Loucy (cell line): ENCODE measurements at regions not wholly inside any gene's neighbourhood (a gene's known extent, or its start where the extent isn't known, plus 50 kb on each side); places are given as distances from the start of the nearest gene placed in this dataset.

Experiments
- H2AFZ ChIP-seq: fragments of 200-600 bp; sonication (generic); 2 replicates; pipeline ENCODE4 v1.6.0; 2016; ENCODE audit warnings: antibody characterized with exemption, mild to moderate bottlenecking, low read length, moderate library complexity
- H3F3A ChIP-seq: fragments of 200-600 bp; 2 replicates; pipeline ENCODE4 v1.6.0; 2016; ENCODE audit warnings: antibody characterized with exemption, low read depth, mild to moderate bottlenecking
- H3K27me3 ChIP-seq: fragments of 200-600 bp; sonication (generic); 2 replicates; pipeline ENCODE4 v1.6.1; 2014; ENCODE audit warnings: low read length, mild to moderate bottlenecking; ENCODE audit not compliant: insufficient read depth, poor library complexity, severe bottlenecking
- H3K36me3 ChIP-seq: fragments of 200-600 bp; sonication (generic); 2 replicates; pipeline ENCODE4 v1.6.1; 2016; ENCODE audit warnings: low read length; ENCODE audit not compliant: insufficient read depth
- H3K4me1 ChIP-seq: fragments of 200-600 bp; sonication (generic); 2 replicates; pipeline ENCODE4 v1.5.1; 2014; ENCODE audit warnings: low read length, mild to moderate bottlenecking; ENCODE audit not compliant: insufficient read depth, poor library complexity, severe bottlenecking
- H3K4me2 ChIP-seq: fragments of 200-600 bp; sonication (generic); 2 replicates; pipeline ENCODE4 v1.6.0; 2014; ENCODE audit warnings: antibody characterized with exemption, low read length, low read depth, mild to moderate bottlenecking; ENCODE audit not compliant: poor library complexity, severe bottlenecking
- H3K4me3 ChIP-seq: fragments of 200-600 bp; sonication (generic); 2 replicates; pipeline ENCODE4 v1.5.1; 2014; ENCODE audit warnings: low read length, mild to moderate bottlenecking, mixed read lengths; ENCODE audit not compliant: poor library complexity, severe bottlenecking
- H3K79me2 ChIP-seq: fragments of 200-600 bp; sonication (generic); 2 replicates; pipeline ENCODE4 v1.6.1; 2014; ENCODE audit warnings: low read length; ENCODE audit not compliant: insufficient read depth
- H3K9ac ChIP-seq: fragments of 200-600 bp; sonication (generic); 2 replicates; pipeline ENCODE4 v1.6.0; 2014; ENCODE audit warnings: mild to moderate bottlenecking, low read depth, low read length, moderate library complexity; ENCODE audit not compliant: poor library complexity, severe bottlenecking
- H3K9me2 ChIP-seq: fragments of 200-600 bp; sonication (generic); replicated peaks from 2 replicates; pipeline ENCODE4 v1.6.1; 2016; ENCODE audit warnings: low read depth, low read length, mixed read lengths
- H3K9me3 ChIP-seq: fragments of 200-600 bp; sonication (generic); 2 replicates; pipeline ENCODE4 v1.6.1; 2014; ENCODE audit warnings: mild to moderate bottlenecking, antibody characterized with exemption, low read length, low read depth; ENCODE audit not compliant: insufficient read depth
- H4K20me1 ChIP-seq: fragments of 200-600 bp; sonication (generic); 2 replicates; pipeline ENCODE4 v1.6.0; 2014; ENCODE audit warnings: antibody characterized with exemption, low read length, mild to moderate bottlenecking; ENCODE audit not compliant: insufficient read depth, poor library complexity, severe bottlenecking
- CTCF ChIP-seq: fragments of 200-600 bp; sonication (generic); conservative IDR thresholded peaks from 2 replicates; pipeline ENCODE4 v1.5.1; 2014; ENCODE audit warnings: mild to moderate bottlenecking, antibody characterized with exemption, low read length
- EZH2phosphoT487 ChIP-seq: fragments of 200-600 bp; IDR thresholded peaks from 2 replicates; pipeline ENCODE4 v1.6.1; 2018; ENCODE audit warnings: antibody characterized with exemption, mild to moderate bottlenecking, moderate library complexity, borderline replicate concordance

DNA sequence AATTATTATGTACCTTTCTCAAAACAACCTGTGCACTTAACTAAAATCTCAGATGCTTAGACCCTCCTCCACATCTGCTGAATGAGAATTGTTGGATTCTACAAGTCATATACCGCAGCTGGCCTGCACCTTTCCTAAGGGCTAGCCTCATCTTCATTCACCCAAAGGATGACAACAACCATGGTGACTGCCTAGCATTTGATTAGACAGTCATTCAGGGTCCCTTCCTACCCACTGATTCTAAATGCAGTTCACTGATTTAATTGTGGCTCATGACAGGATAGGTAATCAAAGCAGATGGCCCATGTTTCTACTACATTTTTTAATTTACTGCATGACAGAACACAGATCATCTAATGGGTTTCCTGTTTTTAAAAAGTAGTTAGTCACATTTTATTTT, 551.9 kb upstream of the SLC10A2 start:
- Histone ChIP-seq H3F3A (no peaks in the 10 kb centered on the region), H3K9me2 (no peaks in the 10 kb centered on the region), H3K4me2 (no peak overlapping the region), H3K9ac (no peak overlapping the region), H4K20me1 (no peaks in the 10 kb centered on the region), H3K79me2 (no peaks in the 10 kb centered on the region), H3K9me3 (no peaks in the 10 kb centered on the region), H3K27me3 (no peaks in the 10 kb centered on the region), H3K4me3 (no peak overlapping the region), H2AFZ (no peak overlapping the region), H3K36me3 (no peaks in the 10 kb centered on the region), H3K4me1 (no peaks in the 10 kb centered on the region)
- TF ChIP-seq CTCF (no peak), EZH2phosphoT487 (no peak)

- Histone ChIP-seq H4K20me1 (no peaks in the 10 kb centered on the region), H2AFZ (no peak overlapping the region), H3K9me3 (no peaks in the 10 kb centered on the region), H3K79me2 (no peaks in the 10 kb centered on the region), H3F3A (no peaks in the 10 kb centered on the region), H3K9me2 (no peaks in the 10 kb centered on the region), H3K9ac (no peak overlapping the region), H3K4me1 (no peaks in the 10 kb centered on the region), H3K36me3 (no peaks in the 10 kb centered on the region), H3K4me3 (no peak overlapping the region), H3K27me3 (no peaks in the 10 kb centered on the region), H3K4me2 (no peak overlapping the region)
- TF ChIP-seq EZH2phosphoT487 (no peak), CTCF (no peak)
Measured at GRCh38 chr13:103615771-103616170, 549.6 kb upstream of the SLC10A2 start.

DNA sequence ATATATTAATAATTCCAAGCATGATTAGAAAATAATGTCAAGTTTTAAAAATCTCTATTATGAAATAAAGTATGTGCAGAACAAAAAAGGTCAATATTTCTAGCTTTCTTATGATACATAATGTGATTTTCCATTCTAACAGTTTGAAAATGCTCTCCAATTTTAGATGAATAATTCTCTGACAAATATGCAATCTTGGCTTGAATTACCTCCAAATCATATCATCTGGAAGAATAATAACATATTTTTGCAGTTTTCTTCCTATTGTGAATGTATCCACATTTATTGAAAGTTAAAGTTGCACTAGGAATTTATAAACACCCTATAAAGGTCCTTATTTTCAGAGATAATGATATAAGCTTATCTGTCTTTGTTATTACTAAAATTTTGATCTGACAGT, 548.5 kb upstream of the SLC10A2 start:
- no peaks in the 10 kb centered on the region for H4K20me1 ChIP-seq
- H3K9me2 ChIP-seq: no peaks in the 10 kb centered on the region
- no peak for TF ChIP-seq CTCF
- no peak for TF ChIP-seq EZH2phosphoT487

More for the DNA sequence above, 548.5 kb upstream of the SLC10A2 start:
- H2AFZ ChIP-seq: no peak overlapping the region
- H3K9ac ChIP-seq: no peak overlapping the region
- no peak overlapping the region for H3K4me2 ChIP-seq
- H3K79me2 ChIP-seq: no peaks in the 10 kb centered on the region
- no peaks in the 10 kb centered on the region for H3K27me3 ChIP-seq
- H3K36me3 ChIP-seq: no peaks in the 10 kb centered on the region
- no peaks in the 10 kb centered on the region for H3K9me3 ChIP-seq
- H3K4me3 ChIP-seq: no peak overlapping the region
- no peaks in the 10 kb centered on the region for H3K4me1 ChIP-seq
- H3F3A ChIP-seq: no peaks in the 10 kb centered on the region
